Neural progenitor cell (in vitro differentiated cells): ENCODE measurements at regions not wholly inside any gene's neighbourhood (a gene's known extent, or its start where the extent isn't known, plus 50 kb on each side); places are given as distances from the start of the nearest gene placed in this dataset.

Experiments
- DNase-seq: peaks from one replicate; pipeline ENCODE4 v3.0.0-alpha.2; 2016; ENCODE audit warnings: low spot score
- H2AFZ ChIP-seq: fragments of 200-600 bp; sonication (generic); replicated peaks from 2 replicates; pipeline ENCODE4 v1.6.1; 2016; ENCODE audit warnings: antibody characterized with exemption
- H3F3A ChIP-seq: fragments of 200-600 bp; sonication (generic); 2 replicates; pipeline ENCODE4 v1.6.1; 2016; ENCODE audit warnings: antibody characterized with exemption, low read depth
- H3K27ac ChIP-seq: fragments of 200-600 bp; sonication (generic); 2 replicates; pipeline ENCODE4 v1.5.1; 2016; ENCODE audit warnings: mild to moderate bottlenecking
- H3K27me3 ChIP-seq: fragments of 200-600 bp; sonication (generic); 2 replicates; pipeline ENCODE4 v1.6.1; 2016; ENCODE audit warnings: mild to moderate bottlenecking, moderate library complexity
- H3K36me3 ChIP-seq: fragments of 200-600 bp; sonication (generic); 2 replicates; pipeline ENCODE4 v1.5.1; 2016
- H3K4me1 ChIP-seq: fragments of 200-600 bp; sonication (generic); 2 replicates; pipeline ENCODE4 v1.6.1; 2016; ENCODE audit warnings: mixed run types
- H3K4me2 ChIP-seq: fragments of 200-600 bp; sonication (generic); 2 replicates; pipeline ENCODE4 v1.6.1; 2016
- H3K4me3 ChIP-seq: fragments of 200-600 bp; sonication (generic); 2 replicates; pipeline ENCODE4 v1.5.1; 2016
- H3K79me2 ChIP-seq: fragments of 200-600 bp; sonication (generic); 2 replicates; pipeline ENCODE4 v1.6.1; 2016; ENCODE audit warnings: low read depth
- H3K9ac ChIP-seq: fragments of 200-600 bp; sonication (generic); 2 replicates; pipeline ENCODE4 v1.6.1; 2016
- H3K9me3 ChIP-seq: fragments of 200-600 bp; sonication (generic); 2 replicates; pipeline ENCODE4 v1.5.1; 2016; ENCODE audit warnings: low read depth
- H4K20me1 ChIP-seq: fragments of 200-600 bp; sonication (generic); 2 replicates; pipeline ENCODE4 v1.6.1; 2016; ENCODE audit warnings: low read depth
- H3K27ac Mint-ChIP-seq: 3 replicates; pipeline ENCODE4 v1.8.0; 2021; ENCODE audit warnings: mixed read lengths
- H3K27me3 Mint-ChIP-seq: 2 replicates; pipeline ENCODE4 v1.8.0; 2022; ENCODE audit warnings: low read depth, mild to moderate bottlenecking, inconsistent platforms, moderate library complexity, mixed read lengths; ENCODE audit not compliant: insufficient read depth
- H3K36me3 Mint-ChIP-seq: 3 replicates; pipeline ENCODE4 v1.8.0; 2021; ENCODE audit warnings: mixed read lengths
- H3K4me1 Mint-ChIP-seq: 3 replicates; pipeline ENCODE4 v1.8.0; 2021; ENCODE audit warnings: mixed read lengths
- H3K4me3 Mint-ChIP-seq: 3 replicates; pipeline ENCODE4 v1.8.0; 2021; ENCODE audit warnings: mild to moderate bottlenecking, moderate library complexity, mixed read lengths
- H3K9me3 Mint-ChIP-seq: 3 replicates; pipeline ENCODE4 v1.8.0; 2020; ENCODE audit warnings: mixed read lengths
- EZH2 ChIP-seq: fragments of 200-600 bp; sonication (generic); IDR thresholded peaks from 2 replicates; pipeline ENCODE4 v1.6.1; 2017; ENCODE audit warnings: antibody characterized with exemption, mild to moderate bottlenecking, moderate library complexity
- EZH2phosphoT487 ChIP-seq: fragments of 200-600 bp; sonication (generic); IDR thresholded peaks from 2 replicates; pipeline ENCODE4 v1.6.1; 2017; ENCODE audit warnings: antibody characterized with exemption
- TF ChIP-seq, protein P1 (sequence below): fragments of 200-600 bp; sonication (generic); IDR thresholded peaks from 2 replicates; pipeline ENCODE4 v1.5.1; 2017; ENCODE audit warnings: antibody characterized with exemption, mild to moderate bottlenecking

DNA sequence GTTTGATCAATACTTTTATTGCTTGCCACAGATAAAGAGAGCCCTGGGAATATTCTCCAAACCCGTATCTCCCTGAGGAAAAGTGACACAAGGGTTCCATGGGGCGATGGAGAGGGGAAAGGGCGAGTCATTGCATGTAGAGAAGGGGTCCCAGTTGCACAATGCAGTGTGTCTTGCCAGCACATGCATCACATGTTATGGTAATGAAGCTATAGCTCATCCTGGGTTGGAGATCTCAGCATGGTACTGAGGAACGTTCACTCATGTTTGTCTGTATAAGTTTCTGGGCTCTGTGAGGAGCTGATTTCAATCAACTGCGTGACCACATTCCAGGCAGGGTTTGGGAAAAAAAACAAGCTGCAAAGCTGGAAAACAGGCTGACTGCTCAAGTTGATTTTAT, 220.7 kb upstream of the MC4R start:
- Histone ChIP-seq H3K79me2 (no peaks in the 10 kb centered on the region), H3K27me3 (no peaks in the 10 kb centered on the region), H3K27ac (no peak overlapping the region), H3K4me1 (no peaks in the 10 kb centered on the region), H3K36me3 (no peaks in the 10 kb centered on the region), H4K20me1 (no peaks in the 10 kb centered on the region), H3K9ac (no peak overlapping the region), H3K4me3 (no peak overlapping the region), H3F3A (no peaks in the 10 kb centered on the region), H3K4me2 (no peak overlapping the region), H3K9me3 (no peaks in the 10 kb centered on the region), H2AFZ (no peak overlapping the region)
- DNase-seq: no peak
- Mint-ChIP-seq H3K27ac (no peak overlapping the region), H3K36me3 (no peaks in the 10 kb centered on the region), H3K4me1 (peaks cover 7% of the 10 kb centered on the region), H3K4me3 (no peak overlapping the region), H3K9me3 (no peaks in the 10 kb centered on the region), H3K27me3 (peaks cover 2% of the 10 kb centered on the region)
- TF ChIP-seq EZH2 (no peak), EZH2phosphoT487 (no peak)
- TF ChIP-seq, protein P1, sequence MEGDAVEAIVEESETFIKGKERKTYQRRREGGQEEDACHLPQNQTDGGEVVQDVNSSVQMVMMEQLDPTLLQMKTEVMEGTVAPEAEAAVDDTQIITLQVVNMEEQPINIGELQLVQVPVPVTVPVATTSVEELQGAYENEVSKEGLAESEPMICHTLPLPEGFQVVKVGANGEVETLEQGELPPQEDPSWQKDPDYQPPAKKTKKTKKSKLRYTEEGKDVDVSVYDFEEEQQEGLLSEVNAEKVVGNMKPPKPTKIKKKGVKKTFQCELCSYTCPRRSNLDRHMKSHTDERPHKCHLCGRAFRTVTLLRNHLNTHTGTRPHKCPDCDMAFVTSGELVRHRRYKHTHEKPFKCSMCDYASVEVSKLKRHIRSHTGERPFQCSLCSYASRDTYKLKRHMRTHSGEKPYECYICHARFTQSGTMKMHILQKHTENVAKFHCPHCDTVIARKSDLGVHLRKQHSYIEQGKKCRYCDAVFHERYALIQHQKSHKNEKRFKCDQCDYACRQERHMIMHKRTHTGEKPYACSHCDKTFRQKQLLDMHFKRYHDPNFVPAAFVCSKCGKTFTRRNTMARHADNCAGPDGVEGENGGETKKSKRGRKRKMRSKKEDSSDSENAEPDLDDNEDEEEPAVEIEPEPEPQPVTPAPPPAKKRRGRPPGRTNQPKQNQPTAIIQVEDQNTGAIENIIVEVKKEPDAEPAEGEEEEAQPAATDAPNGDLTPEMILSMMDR: no peak

- no peak overlapping the region for H3K4me3 Mint-ChIP-seq
- DNase-seq: no peak
- no peaks in the 10 kb centered on the region for H3K4me1 ChIP-seq
- TF ChIP-seq, protein P1: no peak
- TF ChIP-seq EZH2 (no peak), EZH2phosphoT487 (no peak)
- no peaks in the 10 kb centered on the region for H3F3A ChIP-seq
- H3K27me3 ChIP-seq: no peaks in the 10 kb centered on the region
- no peak overlapping the region for H2AFZ ChIP-seq
- no peaks in the 10 kb centered on the region for H3K79me2 ChIP-seq
- H3K4me1 Mint-ChIP-seq: peaks cover 7% of the 10 kb centered on the region
- no peak overlapping the region for H3K4me2 ChIP-seq
- H3K36me3 Mint-ChIP-seq: no peaks in the 10 kb centered on the region
- no peaks in the 10 kb centered on the region for H3K27me3 Mint-ChIP-seq
- H3K4me3 ChIP-seq: no peak overlapping the region
- no peaks in the 10 kb centered on the region for H3K36me3 ChIP-seq
- H4K20me1 ChIP-seq: no peaks in the 10 kb centered on the region
- H3K9me3 ChIP-seq: no peaks in the 10 kb centered on the region
- no peak overlapping the region for H3K27ac Mint-ChIP-seq
- H3K9ac ChIP-seq: no peak overlapping the region
- H3K9me3 Mint-ChIP-seq: no peaks in the 10 kb centered on the region
- no peak overlapping the region for H3K27ac ChIP-seq
Measured at GRCh38 chr18:60596928-60597327, 224.4 kb upstream of the MC4R start.

- Histone ChIP-seq H3K27me3 (no peaks in the 10 kb centered on the region), H3K4me1 (no peaks in the 10 kb centered on the region), H3K9ac (no peak overlapping the region), H2AFZ (no peak overlapping the region), H3K36me3 (no peaks in the 10 kb centered on the region), H3K27ac (no peak overlapping the region), H3K9me3 (no peaks in the 10 kb centered on the region), H4K20me1 (no peaks in the 10 kb centered on the region), H3K4me2 (no peak overlapping the region), H3K4me3 (no peak overlapping the region), H3K79me2 (no peaks in the 10 kb centered on the region), H3F3A (no peaks in the 10 kb centered on the region)
- Mint-ChIP-seq H3K27me3 (no peaks in the 10 kb centered on the region), H3K4me3 (no peak overlapping the region), H3K9me3 (no peaks in the 10 kb centered on the region), H3K27ac (no peak overlapping the region), H3K4me1 (no peaks in the 10 kb centered on the region), H3K36me3 (no peaks in the 10 kb centered on the region)
- no peak for TF ChIP-seq EZH2phosphoT487
- DNase-seq: no peak
Measured at GRCh38 chr18:60599267-60599666, 226.7 kb upstream of the MC4R start.

DNA sequence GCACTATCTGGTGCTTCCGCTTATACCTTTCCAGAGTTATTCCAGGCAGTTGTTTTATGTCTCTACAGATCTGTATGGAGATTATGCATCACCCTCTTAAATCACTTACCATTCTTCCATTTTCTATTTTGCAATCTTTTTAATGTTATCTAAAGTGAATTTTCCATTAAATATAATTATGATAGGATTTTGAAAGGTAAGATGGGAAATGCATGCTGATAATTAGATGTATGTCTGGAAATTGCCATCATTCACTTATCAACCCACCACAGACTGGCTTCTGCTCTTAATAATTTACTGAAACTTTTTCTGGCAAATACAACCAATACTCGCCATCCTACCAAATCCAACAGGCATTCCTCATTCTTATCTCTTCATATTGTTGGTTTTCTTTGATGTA, 227.4 kb upstream of the MC4R start:
- H3K4me3 Mint-ChIP-seq: no peak overlapping the region
- H3K27ac Mint-ChIP-seq: no peak overlapping the region
- H3K36me3 ChIP-seq: no peaks in the 10 kb centered on the region
- TF ChIP-seq EZH2 (no peak), EZH2phosphoT487 (no peak)
- TF ChIP-seq, protein P1: no peak
- no peaks in the 10 kb centered on the region for H3K27me3 ChIP-seq
- H3K4me2 ChIP-seq: no peak overlapping the region
- no peaks in the 10 kb centered on the region for H3K79me2 ChIP-seq
- no peak overlapping the region for H3K9ac ChIP-seq
- DNase-seq: no peak
- no peaks in the 10 kb centered on the region for H3K27me3 Mint-ChIP-seq
- no peaks in the 10 kb centered on the region for H3F3A ChIP-seq
- H3K4me3 ChIP-seq: no peak overlapping the region
- H2AFZ ChIP-seq: no peak overlapping the region
- H4K20me1 ChIP-seq: no peaks in the 10 kb centered on the region
- no peak overlapping the region for H3K27ac ChIP-seq
- no peaks in the 10 kb centered on the region for H3K4me1 Mint-ChIP-seq
- no peaks in the 10 kb centered on the region for H3K4me1 ChIP-seq
- H3K9me3 ChIP-seq: no peaks in the 10 kb centered on the region
- no peaks in the 10 kb centered on the region for H3K36me3 Mint-ChIP-seq
- H3K9me3 Mint-ChIP-seq: no peaks in the 10 kb centered on the region
